Esophagus mucosa (tissue), 1 donor: ENCODE measurements at regions not wholly inside any gene's neighbourhood (a gene's known extent, or its start where the extent isn't known, plus 50 kb on each side); places are given as distances from the start of the nearest gene placed in this dataset.
A peak's percentile ranks its signal among the peaks of the same experiment; 100 is the strongest.
"Not testable (repeated sequence)": the region's sequence is repeated elsewhere in the genome, so short reads cannot be mapped to it uniquely, and the experiment has no call there.

Experiments
- ATAC-seq: fragments of 200-7000 bp; cut with Tn5 transposase; one replicate; pipeline ENCODE4 v1.9.1; 2020
- donor health status: DM: yes; HTN: yes; CAD: no.

DNA sequence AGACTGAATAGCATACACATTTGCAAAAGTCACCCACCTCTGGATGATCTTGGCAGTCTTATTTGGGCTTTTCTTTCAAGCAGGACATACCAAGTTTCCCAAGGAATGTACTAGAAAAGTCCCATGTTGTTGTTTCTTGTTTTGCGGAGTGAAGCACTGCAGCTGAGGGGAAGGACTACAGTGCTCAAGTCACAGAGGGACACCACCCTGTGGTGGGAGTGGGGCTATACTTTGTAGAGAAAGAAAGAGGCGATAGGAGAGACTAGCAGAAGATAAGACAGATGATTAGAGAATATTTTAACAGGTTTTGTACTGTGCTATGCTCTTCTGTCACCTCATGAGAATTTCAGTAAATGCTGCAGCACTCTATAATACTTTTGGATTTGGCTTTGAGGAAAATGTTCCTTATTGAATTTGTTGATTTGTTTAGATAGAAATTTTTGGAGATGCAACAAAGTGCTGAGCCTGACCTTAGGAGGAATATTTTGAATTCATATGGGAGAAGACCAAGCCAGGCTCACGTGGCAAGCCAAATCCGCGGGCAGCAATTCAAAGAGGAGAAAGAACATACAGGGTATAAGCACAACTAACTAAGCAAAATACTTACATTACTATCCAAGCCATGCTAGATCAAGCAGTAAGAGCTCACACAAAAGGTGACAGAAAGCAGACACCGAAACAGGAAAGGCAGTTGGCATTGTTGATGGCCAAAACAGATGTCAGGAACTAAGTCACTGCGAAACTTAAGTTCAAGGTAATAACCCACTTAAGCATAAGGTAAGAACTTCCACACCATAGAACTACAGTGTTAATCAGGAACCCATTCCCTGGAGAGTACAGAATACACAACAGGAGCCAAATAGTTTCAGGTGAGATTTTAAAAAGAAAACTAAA is 280.3 kb upstream of the INTU start:
- ATAC-seq: no peak

DNA sequence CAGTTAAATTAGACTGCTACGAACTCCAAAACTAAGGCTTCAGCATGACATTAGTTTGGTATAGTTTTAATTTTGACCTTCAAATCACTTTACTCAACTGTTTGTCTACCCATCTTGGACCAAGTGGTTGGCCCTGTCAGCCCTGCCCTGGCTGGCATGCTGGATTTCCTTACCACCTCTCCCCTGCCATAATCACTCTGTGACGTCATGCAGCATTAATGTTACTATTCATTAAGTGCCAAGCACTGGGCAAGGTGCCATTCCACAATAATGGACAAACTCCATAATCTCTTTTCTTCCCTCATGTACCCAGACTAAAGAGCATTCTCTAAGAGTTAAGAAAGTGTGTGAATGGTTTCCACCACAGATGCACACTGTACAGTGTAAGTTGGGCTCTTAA is 277.0 kb upstream of the INTU start:
- ATAC-seq: no peak

DNA sequence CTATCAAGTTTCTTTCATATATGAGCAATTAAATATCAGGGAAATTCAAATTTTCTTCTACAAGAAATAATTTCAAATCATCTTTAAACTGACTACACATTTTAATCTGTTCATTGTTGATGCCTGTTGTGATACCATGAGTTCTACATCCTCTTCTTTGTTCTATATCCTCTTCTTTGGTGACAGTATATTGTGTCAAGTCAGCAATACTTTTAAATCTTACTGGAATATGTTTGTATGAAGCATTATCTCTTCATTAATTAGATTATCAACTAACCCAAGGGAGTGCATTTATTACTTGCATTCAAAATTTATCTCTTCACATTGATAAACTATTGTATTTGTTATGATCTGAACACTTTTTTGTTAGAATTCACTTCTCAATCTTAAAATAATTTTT is 275.0 kb upstream of the INTU start:
- ATAC-seq: no peak

DNA sequence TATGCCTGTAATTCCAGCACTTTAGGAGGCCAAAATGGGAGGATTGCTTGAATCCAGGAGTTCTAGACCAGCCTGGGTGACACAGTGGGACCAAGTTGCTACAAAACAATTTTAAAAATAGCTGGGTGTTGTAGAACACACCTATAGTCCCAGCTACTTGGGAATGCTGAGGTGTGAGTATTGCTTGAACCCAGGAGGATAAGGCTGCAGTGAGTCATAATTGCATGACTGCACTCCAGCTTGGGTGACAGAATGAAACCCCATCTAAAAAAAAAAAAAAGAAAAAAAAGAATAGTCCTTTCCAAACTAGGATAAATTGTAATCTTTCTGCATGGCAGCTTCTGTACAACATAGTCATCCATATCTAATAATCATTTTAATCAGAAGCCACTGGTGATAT is 270.1 kb upstream of the INTU start:
- ATAC-seq: no peak

DNA sequence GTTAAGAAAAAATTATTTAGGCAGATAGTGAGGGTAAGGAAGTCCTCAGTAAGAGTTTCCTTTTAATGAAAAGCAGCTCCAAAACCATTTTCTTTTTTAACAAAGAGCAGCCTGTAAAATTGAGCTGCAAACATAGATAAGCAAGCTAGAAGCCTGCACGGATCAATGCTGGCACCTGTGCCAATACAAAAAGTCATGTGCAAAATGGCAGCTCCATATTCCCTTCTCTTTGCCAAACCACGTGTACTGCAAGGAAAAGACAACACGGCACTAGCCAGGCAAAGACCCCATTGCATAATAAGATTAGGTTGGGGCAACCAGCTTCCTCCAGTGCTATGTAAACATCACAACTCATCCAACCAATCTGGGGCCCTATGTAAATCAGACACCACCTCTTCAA is 268.4 kb upstream of the INTU start:
- no peak for ATAC-seq

DNA sequence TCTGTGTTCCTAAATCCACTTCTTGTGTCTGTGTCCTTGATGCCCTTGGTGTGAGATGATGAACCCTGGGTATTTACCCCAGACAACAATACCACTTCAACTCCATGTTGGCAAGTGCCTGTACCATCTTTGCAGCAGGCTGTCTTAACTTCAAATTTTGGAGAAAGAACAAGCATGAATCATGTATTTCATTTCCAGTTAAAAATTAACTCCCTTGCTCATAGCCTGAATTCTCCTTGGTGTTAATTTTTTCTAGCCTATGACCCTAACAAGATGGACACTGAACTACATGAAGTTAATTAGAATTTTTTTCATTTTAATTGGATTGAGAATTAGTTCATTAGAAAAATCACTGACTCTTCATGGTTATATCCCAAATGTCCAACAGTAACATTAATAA is 267.8 kb upstream of the INTU start:
- ATAC-seq: no peak

DNA sequence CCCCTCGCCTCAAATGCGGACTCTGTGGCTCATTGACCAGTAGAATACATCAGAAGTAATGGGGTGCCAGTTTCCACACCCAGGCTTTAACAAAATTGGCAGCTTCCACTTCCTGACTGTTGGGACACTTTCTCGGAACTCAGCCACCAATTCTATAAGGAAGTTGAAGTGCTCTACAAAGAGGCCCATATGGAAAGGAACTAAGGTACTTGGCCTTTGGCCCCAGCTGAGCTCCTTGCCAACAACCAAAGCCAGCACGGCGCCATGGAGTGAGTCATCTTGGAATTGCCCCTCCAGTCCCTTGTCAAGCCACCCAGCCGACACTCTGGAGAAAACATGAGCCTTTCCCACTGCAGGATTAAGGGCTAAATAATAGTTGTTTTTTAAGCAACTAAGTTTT is 262.2 kb upstream of the INTU start:
- ATAC-seq: no peak

DNA sequence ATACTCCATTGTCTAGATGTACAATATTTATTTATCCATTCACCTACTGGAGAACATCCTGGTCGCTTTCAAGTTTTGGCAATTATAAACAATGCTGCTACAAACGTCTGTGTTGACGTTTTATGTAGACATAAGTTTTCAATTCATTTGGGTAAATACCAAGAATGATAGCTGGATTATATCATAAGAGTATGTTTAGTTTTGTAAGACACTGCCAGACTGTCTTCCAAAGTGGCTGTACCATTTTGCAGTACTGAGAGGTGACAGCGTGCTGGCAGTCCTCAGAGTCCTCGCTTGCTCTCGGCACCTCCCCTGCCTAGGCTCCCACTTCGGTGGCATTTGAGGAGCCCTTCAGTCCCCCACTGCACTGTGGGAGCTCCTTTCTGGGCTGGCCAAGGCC is 253.3 kb upstream of the INTU start:
- ATAC-seq: no peak

DNA sequence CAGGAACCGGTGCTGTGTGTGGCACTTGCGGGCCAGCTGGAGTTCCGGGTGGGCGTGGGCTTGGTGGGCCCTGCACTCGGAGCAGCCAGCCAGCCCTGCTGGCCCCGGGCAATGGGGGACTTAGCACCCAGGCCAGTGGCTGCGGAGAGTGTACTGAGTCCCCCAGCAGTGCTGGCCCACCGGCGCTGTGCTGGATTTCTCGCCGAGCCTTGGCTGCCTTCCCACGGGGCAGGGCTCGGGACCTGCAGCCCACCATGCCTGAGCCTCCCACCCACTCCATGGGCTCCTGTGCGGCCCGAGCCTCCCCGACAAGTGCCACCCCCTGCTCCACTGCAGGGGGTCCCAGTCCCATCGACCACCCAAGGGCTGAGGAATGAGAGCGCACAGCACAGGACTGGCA is 252.8 kb upstream of the INTU start:
- ATAC-seq: not testable (repeated sequence)

DNA sequence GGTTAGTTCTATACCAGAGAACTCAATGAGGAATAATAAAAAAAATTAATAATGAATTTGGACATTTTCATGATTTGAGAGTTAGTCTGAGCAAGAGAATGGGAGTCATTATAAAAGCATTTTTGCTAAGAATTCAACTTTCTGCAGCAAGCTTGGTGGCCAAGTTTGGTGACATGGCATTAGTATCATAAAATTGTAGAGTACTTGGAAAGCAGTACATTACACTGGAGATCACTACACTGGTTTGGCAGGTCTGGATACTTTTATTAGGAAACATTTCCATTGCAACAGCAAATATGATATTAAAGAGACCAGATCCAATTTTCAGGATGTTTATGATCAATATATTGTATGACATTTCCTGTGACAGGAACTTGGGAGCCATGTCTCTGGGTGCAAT is 249.1 kb upstream of the INTU start:
- no peak for ATAC-seq

DNA sequence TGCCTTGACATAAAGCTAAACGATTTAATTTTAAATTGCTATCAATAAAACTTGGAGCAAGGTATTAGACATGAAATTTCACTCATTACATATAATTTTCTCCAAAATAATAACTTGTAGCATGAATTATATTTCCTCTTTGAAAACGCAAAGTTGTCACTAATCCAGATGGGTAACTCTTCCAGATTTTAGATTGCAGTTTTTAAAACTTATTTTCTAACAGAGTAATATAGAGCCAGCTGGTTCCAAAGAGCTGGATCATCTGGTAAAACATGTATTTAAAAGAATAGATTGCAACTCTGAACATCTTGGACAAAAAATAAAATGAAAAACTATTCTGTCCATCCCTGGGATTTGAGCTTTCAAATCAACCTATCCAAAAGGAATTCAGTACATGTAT is 238.2 kb upstream of the INTU start:
- ATAC-seq: no peak

DNA sequence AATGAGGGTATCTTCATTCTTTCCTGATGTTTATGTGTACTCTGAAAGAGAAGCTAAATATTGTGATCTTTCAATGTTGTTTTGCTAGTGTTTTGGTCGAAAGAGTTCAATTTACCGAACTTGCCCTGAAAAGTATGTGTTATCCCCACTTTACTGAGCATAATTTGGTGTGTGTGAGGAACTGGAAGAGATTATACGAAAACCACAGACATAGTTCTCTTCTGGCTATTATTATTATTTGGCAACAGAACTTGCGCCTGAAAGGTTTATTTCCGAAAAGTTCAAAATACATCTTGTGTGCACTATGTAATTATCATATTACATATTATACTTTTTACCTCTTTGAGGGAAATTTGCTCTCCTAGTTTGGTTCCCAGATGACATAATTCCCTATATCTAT is 232.5 kb upstream of the INTU start:
- ATAC-seq: no peak

DNA sequence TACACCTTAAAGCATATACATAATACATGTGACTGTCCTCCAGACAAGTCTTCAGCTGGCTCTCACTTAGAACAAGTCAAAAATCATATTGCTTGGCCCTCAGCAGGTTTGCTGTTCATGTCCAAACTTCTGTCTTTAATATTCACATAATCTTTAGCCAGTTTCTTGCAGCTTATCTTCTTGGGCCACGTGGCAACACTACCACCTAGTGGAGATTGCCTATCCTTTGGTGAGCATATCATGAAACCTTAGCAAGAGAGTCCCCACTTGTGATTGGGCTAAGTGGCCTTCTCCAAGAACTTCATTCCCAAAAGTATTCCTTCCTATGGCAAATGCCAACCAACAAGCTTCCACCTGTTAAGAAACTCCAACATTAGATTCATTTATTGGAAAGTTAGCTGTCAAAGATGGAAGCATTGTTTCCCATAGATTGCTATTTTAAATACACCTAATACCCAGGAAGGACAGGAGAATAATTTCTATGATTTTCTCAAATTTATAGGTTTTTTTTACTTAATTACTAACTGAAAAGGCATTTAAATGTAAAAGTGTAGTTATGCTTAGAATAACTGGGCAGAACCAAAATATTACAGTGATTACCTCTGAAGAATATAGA is 231.9 kb upstream of the INTU start:
- ATAC-seq: peak; percentile 75

DNA sequence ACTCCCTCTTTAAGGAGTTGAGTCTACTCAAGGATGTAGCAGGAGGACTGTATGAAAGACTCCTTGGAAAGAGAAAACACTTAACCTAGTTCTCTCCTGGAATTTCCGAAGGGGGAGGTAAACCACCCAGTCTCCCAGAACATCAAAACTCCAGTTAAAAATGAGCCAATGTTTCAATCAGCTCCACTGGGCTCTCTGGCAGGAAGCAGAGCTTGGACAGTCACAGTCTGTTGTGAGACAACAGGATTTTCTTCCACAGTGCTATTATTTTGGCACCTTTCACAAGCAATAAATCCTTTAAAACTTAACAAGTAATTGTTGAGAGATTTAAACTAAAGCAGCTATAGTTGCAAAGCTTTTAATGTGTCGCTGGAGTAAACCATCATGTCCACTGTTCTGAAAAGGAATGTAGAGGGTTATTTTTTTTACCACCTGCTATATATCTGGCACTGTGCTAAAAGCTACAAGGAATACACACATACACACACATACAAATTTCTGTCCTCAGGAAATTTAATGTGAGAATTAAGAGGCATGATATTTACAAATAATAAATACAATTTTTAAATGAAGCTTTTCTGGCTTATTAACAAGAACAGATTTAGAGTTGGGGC is 229.2 kb upstream of the INTU start:
- ATAC-seq: no peak

DNA sequence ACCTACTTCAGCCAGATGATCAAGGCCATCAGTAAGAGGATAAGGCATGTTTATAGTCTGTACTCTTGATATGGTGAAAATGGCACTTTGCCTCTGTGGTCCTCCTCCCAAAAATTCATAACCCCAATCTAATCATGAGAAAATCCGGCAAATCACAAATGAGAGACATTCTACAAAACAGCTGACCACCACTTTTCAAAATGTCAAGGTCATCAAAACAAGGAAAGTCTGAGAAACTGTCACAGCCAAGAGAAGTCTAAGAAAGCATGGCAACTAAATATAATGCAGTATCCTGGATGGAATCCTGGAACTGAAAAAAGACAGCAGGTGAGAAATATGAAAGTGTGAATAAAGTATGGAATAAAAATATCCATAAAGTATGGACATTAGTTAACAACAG is 226.6 kb upstream of the INTU start:
- ATAC-seq: no peak

DNA sequence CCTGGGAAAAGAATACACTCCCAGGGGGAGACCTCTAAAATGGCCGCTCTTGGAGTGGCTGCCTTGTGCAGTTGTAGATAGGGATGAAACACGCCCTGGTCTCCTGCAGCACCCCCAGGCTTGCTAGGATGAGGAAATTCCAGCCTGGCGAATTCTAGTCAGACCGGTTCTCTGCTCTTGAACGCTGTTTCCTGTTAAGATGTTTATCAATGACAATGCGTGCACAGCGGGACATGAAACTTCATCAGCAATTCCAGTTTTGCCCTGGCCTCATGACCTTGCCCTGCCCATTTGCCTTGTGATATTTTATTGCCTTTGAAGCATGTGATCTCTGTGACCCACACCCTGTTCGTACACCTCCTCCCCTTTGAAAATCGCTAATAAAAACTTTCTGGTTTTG is 225.2 kb upstream of the INTU start:
- not testable (repeated sequence) for ATAC-seq

DNA sequence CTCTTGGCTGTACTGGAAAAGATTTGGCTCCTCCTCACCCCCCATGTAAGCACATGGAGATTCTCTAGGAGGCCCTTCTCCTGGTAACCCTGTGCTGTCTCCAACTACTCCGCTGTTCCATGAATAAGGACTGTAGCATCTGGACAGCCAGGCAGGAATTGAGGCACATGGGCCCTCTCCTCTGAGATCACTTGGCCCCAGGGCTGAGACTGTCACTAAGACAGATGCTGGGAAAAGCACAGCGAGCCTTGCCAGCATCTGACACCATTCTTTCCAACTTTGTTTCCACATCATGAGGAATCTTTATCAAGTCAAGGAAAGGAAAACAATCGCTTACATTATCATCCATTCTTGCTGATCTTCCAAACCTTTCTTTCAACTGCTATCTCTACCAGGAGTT is 222.6 kb upstream of the INTU start:
- no peak for ATAC-seq

DNA sequence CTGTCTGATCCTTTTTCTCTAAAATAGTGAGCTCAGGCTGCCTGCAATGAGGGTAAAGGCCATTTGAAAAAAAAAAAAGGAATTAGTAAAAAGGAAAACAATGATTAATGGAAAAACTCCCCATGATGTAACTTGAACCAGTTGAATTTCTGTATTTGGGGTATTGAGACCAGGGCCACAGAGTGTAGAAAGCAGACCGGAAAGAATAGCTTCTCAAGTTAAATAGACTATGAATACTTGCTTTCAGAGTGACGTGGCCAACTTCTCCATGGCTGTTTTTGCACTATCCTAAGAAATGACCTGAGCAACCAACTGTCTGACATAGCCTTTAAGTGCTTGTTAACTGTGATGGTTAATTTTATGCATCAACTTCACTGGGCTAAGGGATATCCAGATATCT is 222.1 kb upstream of the INTU start:
- ATAC-seq: no peak

DNA sequence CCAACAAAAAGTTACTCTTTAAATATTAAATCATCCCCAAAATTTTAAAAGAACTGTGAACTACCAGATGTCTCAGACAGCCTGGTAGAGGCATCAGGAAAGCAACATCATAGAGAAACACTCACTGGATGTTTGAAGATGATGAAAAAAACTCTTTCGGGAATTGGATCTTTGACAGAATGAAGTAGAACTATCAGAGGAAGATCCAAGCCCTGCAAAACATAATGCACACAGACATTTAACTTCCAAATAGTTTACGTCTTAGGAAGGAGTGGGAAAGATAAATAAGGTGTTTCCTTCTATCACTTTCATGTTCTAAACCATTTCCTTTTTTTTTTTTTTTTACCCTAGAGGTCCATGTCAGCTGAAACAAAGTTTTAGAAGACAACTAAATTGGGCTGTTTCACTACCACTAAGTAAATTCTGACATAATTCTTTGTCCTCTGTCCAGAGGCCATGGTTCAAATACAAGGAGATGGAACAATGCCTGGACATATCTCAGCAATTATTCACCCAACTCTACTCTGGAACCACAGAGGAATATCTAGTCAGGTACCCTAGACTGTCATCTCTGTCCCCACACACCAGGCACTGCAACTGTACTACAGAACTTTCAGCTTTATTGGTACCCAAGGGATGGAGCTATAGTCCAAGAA is 217.7 kb upstream of the INTU start:
- ATAC-seq: no peak

DNA sequence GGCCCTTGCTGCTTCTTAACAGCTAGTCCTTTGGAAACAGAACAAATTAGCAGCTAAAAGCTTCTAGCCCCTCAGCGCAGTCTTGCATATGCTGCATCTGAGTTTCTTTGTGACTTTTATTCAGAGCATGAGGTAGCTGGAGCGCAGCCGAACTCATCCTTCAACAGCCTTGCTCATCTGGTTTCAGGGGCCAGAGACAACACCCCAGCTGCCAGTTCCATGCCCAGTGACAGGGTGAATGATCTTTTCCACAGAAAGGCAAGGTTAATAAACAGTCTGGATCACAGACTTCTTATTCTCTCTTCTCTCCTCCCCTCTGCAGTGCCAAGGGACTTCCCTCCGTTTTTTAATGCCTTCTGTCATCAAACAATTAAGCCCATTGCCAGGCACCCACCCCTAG is 216.6 kb upstream of the INTU start:
- no peak for ATAC-seq

DNA sequence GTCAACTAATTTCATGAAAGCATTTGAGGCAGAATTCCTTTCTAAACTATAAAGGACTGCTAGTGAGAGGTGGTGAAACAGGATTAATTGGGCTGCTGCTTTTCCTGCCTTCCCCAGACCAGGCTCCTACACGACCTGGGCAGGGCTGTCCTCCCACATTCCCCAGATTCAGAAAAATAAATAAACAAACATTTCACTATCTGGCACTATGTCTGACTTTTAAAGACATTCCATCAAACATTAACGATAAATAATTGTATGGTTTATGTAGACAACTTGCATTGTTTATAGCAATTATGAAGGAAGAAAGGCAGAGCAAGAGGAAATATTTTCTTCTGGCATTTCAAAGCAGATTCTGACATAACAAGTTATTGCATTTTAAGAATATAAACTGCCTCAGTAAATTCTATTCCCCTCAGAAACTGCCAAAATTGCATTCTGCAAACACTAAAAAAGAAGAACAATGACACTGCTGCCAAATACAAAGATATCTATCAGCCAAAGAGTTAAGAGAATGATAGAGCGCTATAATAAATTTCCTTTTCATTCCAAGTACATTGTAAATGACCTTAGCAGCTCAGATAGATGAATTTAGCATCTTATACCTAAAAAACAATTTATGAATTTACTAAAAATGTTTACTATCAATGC is 214.7 kb upstream of the INTU start:
- ATAC-seq: no peak

DNA sequence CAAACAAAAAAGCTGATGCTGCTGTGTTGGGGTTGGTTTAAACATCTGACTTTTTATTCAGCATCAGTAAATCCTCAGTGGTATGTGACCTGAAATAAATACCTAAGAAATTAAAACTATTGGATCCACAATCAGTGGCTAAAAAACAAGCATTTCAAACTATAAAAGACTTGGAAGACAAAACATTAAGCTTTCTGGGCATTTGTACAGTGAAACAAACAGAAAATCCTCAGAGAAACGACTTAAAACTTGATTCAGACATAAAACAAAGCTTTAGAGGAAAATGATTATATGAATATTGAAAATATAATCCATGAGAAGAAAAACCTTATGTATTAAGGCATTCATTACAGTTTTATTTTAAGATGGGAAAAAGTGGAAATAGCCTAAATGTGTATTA is 213.3 kb upstream of the INTU start:
- no peak for ATAC-seq

DNA sequence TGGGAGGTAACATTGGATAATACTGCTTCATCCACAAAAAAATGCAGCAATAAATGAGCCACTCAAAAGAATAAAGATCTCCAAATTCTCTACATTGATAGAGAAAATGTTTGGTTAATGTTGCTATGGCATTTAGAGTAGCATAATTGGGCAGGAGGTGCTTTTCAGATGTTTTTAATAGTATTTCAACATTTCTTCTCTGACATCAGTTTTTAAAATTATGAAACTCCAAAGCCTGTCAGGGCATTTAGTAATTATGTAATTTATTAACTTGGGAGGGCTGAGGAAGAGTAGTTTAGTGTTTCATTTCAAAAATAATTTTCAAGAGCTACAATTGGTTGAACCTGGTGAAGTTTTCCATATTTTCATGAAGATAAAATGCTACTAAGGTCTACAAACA is 211.3 kb upstream of the INTU start:
- ATAC-seq: no peak
